Ovary (tissue), 7 donors: ENCODE measurements at regions not wholly inside any gene's neighbourhood (a gene's known extent, or its start where the extent isn't known, plus 50 kb on each side); places are given as distances from the start of the nearest gene placed in this dataset.

Source experiments
- DNase-seq, 5 donors: peaks; one replicate each; pipeline ENCODE4 v3.0.0-alpha.2; 2019 to 2020
- H3K27ac ChIP-seq, 2 donors: fragments of 200-600 bp; one replicate each; pipeline versions ENCODE4 v1.5.1 to v1.8.0; 2019 to 2022
- H3K27me3 ChIP-seq: fragments of 200-600 bp; one replicate; pipeline ENCODE4 v1.8.0; 2022
- H3K36me3 ChIP-seq: fragments of 200-600 bp; sonication (generic); one replicate; pipeline ENCODE4 v1.5.1; 2019
- H3K4me1 ChIP-seq: one replicate; pipeline ENCODE4 v1.8.1; 2013; ENCODE audit warnings: mild to moderate bottlenecking, moderate library complexity; ENCODE audit not compliant: insufficient read depth
- H3K4me3 ChIP-seq: fragments of 200-600 bp; sonication (generic); one replicate; pipeline ENCODE4 v1.5.1; 2017
- H3K9me3 ChIP-seq, 2 donors: fragments of 200-600 bp in 1 of 2; sonication (generic) in 1 of 2; one replicate each; pipeline versions ENCODE4 v1.5.1 to v1.8.1; 2013 to 2019; ENCODE audit warnings: mild to moderate bottlenecking in 1 of 2, moderate library complexity in 1 of 2
- EP300 ChIP-seq: sonication (generic); formaldehyde crosslinking; IDR thresholded peaks from one replicate; pipeline ENCODE4 v1.6.1; 2017; ENCODE audit warnings: antibody characterized with exemption
- POLR2A ChIP-seq: fragments of 450-650 bp; IDR thresholded peaks from one replicate; pipeline ENCODE4 v1.6.1; 2017; ENCODE audit warnings: antibody characterized with exemption, mild to moderate bottlenecking, moderate library complexity
- WGBS, 3 donors: extraction: QIAGEN DNeasy Blood & Tissue Kit in 1 of 3; methylation state at CpG; one replicate each; pipeline versions ENCODE4 v1.1.5 to v1.1.7; 2013 to 2017; 5-methylcytosine and 5-hydroxymethylcytosine counted together
- intact Hi-C, 4 donors: fragments of 100-400 bp; cut with DNase I; formaldehyde crosslinking; loops; one replicate each; pipeline versions ENCODE4 v1.11.0 to v1.15.1; 2022 to 2023
- TF ChIP-seq, protein P1 (sequence below), 3 donors: fragments of 450-650 bp in 2 of 3; fragments of 200-600 bp in 1 of 3; IDR thresholded peaks; one replicate each; pipeline versions ENCODE4 v1.5.1 to v1.8.0; 2016 to 2022; ENCODE audit warnings: antibody characterized with exemption in 3 of 3, mild to moderate bottlenecking in 1 of 3
- donor health status: DM: no; HTN: no; CAD: no; lungs with moderate emphysema.
- donor health status: DM: no; HTN: no; CAD: no.
- donor health status: Bipolar disorder and iron deficiency.
- donor health status: DM: no; HTN: no; CAD: no.
- donor health status: DM: yes; HTN: yes; CAD: no.

DNA sequence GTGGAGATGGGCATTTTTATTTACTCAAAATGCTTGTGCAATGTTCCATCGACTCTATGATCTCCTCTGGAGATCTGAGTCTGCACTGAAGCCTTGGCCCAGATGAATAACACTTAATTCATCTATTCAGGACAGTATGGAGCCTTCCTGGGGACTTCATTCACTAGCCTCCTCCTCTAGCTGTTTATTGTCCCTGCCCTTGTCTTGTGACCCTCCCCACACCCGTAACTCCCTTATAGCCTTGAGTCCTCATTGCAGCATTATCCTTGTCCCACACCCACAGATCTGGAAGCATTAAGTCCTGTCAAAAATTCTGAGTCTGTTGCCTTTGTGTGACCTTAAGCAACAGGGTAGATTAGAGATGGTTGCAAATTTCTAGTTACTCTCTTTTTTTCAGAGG lies 138.3 kb upstream of the LMO4 start:
- TF ChIP-seq EP300 (no peak), POLR2A (no peak)
- TF ChIP-seq, protein P1, sequence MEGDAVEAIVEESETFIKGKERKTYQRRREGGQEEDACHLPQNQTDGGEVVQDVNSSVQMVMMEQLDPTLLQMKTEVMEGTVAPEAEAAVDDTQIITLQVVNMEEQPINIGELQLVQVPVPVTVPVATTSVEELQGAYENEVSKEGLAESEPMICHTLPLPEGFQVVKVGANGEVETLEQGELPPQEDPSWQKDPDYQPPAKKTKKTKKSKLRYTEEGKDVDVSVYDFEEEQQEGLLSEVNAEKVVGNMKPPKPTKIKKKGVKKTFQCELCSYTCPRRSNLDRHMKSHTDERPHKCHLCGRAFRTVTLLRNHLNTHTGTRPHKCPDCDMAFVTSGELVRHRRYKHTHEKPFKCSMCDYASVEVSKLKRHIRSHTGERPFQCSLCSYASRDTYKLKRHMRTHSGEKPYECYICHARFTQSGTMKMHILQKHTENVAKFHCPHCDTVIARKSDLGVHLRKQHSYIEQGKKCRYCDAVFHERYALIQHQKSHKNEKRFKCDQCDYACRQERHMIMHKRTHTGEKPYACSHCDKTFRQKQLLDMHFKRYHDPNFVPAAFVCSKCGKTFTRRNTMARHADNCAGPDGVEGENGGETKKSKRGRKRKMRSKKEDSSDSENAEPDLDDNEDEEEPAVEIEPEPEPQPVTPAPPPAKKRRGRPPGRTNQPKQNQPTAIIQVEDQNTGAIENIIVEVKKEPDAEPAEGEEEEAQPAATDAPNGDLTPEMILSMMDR (IDR thresholded peaks at IDR 0.05) = no peak
- Histone ChIP-seq H3K27ac (no peak overlapping the region), H3K4me1 (no peaks in the 10 kb centered on the region), H3K9me3 (no peaks in the 10 kb centered on the region), H3K4me3 (no peak overlapping the region), H3K27me3 (no peaks in the 10 kb centered on the region), H3K36me3 (no peaks in the 10 kb centered on the region)
- intact Hi-C loops = no loop called here
- no peak for DNase-seq
- 73 to 82% (median 80%) methylated on average over 2 of the region's 2 CpGs for WGBS, 3 donors

DNA sequence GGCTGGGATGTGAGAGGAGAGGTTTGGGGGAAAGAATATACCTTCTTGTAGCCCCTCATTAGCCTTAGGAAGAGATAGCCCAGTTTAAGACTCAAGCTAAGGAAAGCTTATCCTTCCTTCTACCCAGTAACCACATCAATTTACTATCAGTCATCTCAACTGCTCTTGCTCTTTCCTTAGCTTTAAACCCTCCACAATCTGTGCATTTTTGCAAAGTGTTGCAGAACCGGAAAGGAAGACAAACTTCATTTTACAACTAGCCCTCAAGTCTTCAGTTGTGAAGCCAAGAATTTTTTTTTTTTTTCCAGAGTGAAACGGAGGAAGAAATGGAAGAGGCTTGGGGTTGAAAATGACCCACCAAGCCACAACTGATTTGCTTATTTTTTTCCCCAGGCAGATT lies 137.0 kb upstream of the LMO4 start:
- Histone ChIP-seq H3K4me3 (no peak overlapping the region), H3K27ac (no peak overlapping the region), H3K27me3 (no peaks in the 10 kb centered on the region), H3K36me3 (no peaks in the 10 kb centered on the region), H3K9me3 (no peaks in the 10 kb centered on the region), H3K4me1 (no peaks in the 10 kb centered on the region)
- no peak for DNase-seq
- TF ChIP-seq POLR2A = no peak
- TF ChIP-seq, protein P1 (IDR thresholded peaks at IDR 0.05) = no peak
- TF ChIP-seq EP300 = no peak
- intact Hi-C loops = no loop called here
- WGBS, 3 donors = 61 to 73% (median 67%) methylated on average over 2 of the region's 2 CpGs

DNA sequence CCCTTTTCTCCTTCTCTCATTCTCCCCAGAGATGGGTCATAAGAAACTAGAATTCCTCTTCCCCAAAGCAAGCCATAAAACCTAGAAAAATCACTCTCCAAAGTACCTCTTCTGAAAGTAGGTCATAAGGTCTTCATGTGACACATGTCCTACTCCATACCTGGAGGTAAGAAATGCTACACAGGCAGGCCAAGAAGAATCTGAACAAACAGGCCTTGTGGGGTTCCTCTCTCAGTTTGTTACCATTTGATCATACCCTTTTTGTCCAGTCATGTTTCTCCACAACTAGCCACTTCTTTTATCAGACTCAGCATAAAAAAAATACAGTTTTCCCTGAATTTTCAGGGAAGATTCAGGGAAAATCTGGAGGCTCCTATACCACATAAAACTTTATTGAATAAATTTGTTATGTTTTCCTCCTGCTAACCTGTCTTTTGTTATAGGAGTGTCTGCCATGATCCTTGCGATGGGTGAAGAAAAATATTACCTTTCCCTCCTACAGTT lies 134.4 kb upstream of the LMO4 start:
- TF ChIP-seq, protein P1 (IDR thresholded peaks at IDR 0.05) = no peak
- TF ChIP-seq EP300 = no peak
- no peak for TF ChIP-seq POLR2A
- WGBS, 3 donors = 94 to 100% (median 100%) methylated on average over 1 of the region's 1 CpG
- intact Hi-C loops = no loop called here
- Histone ChIP-seq H3K27me3 (no peaks in the 10 kb centered on the region), H3K27ac (no peak overlapping the region), H3K4me3 (no peak overlapping the region), H3K4me1 (no peaks in the 10 kb centered on the region), H3K36me3 (no peaks in the 10 kb centered on the region), H3K9me3 (no peaks in the 10 kb centered on the region)
- no peak for DNase-seq

DNA sequence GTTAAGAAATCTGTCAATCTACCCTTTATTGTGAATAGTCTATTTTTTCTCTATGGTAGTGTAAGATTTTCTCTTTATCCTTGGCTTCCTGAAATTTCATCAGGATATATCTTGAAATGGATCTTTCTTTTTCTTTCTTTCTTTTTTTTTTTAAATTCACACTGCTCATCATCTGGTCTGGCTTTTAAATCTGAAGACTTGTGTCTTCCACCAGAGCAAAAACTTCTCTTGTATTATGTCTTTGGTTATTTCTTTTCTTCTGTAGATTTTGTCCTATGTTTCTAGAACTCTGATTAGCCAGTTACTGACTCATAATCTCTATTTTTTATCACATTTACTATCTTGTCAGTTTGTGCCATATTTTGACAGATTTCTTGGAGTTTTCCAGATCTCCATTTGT lies 133.8 kb upstream of the LMO4 start:
- H3K9me3 ChIP-seq = no peaks in the 10 kb centered on the region
- no peaks in the 10 kb centered on the region for H3K27me3 ChIP-seq
- no peak for TF ChIP-seq POLR2A
- TF ChIP-seq, protein P1 (IDR thresholded peaks at IDR 0.05) = no peak
- TF ChIP-seq EP300 = no peak
- H3K4me1 ChIP-seq = no peaks in the 10 kb centered on the region
- intact Hi-C loops = no loop called here
- DNase-seq = no peak
- H3K4me3 ChIP-seq = no peak overlapping the region
- no peaks in the 10 kb centered on the region for H3K36me3 ChIP-seq
- no peak overlapping the region for H3K27ac ChIP-seq
